ENCODE measurements at regions not wholly inside any gene's neighbourhood (a gene's known extent, or its start where the extent isn't known, plus 50 kb on each side); places are given as distances from the start of the nearest gene placed in this dataset.

DNA sequence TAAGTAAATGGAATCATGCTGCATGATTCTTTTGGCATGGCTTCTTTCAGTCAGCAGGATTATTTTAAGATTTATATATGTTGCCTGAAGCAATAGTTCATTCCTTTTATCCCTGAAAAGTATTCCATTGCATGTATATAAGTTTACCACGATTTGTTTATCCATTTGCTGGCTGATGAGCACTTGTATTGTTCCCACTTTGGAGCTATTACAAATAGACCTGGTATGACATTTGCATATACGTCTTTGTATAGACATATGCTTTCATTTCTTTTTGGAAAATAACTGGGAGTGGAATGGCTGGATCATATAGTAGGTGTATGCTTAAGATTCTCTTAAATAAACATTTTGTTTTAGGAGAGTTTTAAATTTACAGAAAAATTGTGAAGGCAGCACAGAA, 79.3 kb upstream of the CBLB start:
- no peak for TF ChIP-seq POLR2A (IDR thresholded peaks at IDR 0.05)
- TF ChIP-seq, protein P1, sequence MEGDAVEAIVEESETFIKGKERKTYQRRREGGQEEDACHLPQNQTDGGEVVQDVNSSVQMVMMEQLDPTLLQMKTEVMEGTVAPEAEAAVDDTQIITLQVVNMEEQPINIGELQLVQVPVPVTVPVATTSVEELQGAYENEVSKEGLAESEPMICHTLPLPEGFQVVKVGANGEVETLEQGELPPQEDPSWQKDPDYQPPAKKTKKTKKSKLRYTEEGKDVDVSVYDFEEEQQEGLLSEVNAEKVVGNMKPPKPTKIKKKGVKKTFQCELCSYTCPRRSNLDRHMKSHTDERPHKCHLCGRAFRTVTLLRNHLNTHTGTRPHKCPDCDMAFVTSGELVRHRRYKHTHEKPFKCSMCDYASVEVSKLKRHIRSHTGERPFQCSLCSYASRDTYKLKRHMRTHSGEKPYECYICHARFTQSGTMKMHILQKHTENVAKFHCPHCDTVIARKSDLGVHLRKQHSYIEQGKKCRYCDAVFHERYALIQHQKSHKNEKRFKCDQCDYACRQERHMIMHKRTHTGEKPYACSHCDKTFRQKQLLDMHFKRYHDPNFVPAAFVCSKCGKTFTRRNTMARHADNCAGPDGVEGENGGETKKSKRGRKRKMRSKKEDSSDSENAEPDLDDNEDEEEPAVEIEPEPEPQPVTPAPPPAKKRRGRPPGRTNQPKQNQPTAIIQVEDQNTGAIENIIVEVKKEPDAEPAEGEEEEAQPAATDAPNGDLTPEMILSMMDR (IDR thresholded peaks at IDR 0.05 in 4 of 5, conservative IDR thresholded peaks at IDR 0.05 in 1 of 5): no peak
